Hematopoietic multipotent progenitor cell treated with erythropoietin and hydrocortisone succinate and interleukin-3 and kit ligand, for 4 days (in vitro differentiated cells): ENCODE measurements at regions not wholly inside any gene's neighbourhood (a gene's known extent, or its start where the extent isn't known, plus 50 kb on each side); places are given as distances from the start of the nearest gene placed in this dataset.

Experiments
- DNase-seq: peaks from one replicate; pipeline ENCODE4 v3.0.0-alpha.2; 2015

GRCh38 chr1:188364927-188365449 lies 1536.2 kb downstream of the PLA2G4A start:
- no peak for DNase-seq

GRCh38 chr1:188365874-188366273 lies 1537.1 kb downstream of the PLA2G4A start:
- no peak for DNase-seq

GRCh38 chr1:188367661-188368060 lies 1538.9 kb downstream of the PLA2G4A start:
- DNase-seq, result no peak

GRCh38 chr1:188371295-188371806 lies 1542.6 kb downstream of the PLA2G4A start:
- no peak for DNase-seq

GRCh38 chr1:188372821-188373220 lies 1544.1 kb downstream of the PLA2G4A start:
- peak; percentile 10 for DNase-seq

- no peak for DNase-seq
Observed at GRCh38 chr1:188382851-188383250, 1554.1 kb downstream of the PLA2G4A start.

- no peak for DNase-seq
Observed at GRCh38 chr1:188386161-188386560, 1557.4 kb downstream of the PLA2G4A start.

- DNase-seq, result no peak
Observed at GRCh38 chr1:188386666-188387065, 1557.9 kb downstream of the PLA2G4A start.

GRCh38 chr1:188394677-188395076 lies 1565.9 kb downstream of the PLA2G4A start:
- no peak for DNase-seq

- peak; percentile 57 for DNase-seq
Observed at GRCh38 chr1:188397521-188397920, 1568.8 kb downstream of the PLA2G4A start.

- DNase-seq, result peak; percentile 80
Observed at GRCh38 chr1:188402986-188403385, 1574.2 kb downstream of the PLA2G4A start.

- no peak for DNase-seq
Observed at GRCh38 chr1:188406636-188407035, 1577.9 kb downstream of the PLA2G4A start.

GRCh38 chr1:188420177-188420576 lies 1591.4 kb downstream of the PLA2G4A start:
- DNase-seq, result no peak

GRCh38 chr1:188423073-188423472 lies 1594.3 kb downstream of the PLA2G4A start:
- peak; percentile 42 for DNase-seq

- no peak for DNase-seq
Observed at GRCh38 chr1:188424176-188424575, 1595.4 kb downstream of the PLA2G4A start.

- DNase-seq, result no peak
Observed at GRCh38 chr1:188425687-188426086, 1596.9 kb downstream of the PLA2G4A start.

- no peak for DNase-seq
Observed at GRCh38 chr1:188426561-188426960, 1597.8 kb downstream of the PLA2G4A start.

- DNase-seq, result peak; percentile 50
Observed at GRCh38 chr1:188427642-188428041, 1598.9 kb downstream of the PLA2G4A start.

- DNase-seq, result peak; percentile 40
Observed at GRCh38 chr1:188429386-188429785, 1600.6 kb downstream of the PLA2G4A start.

GRCh38 chr1:188432427-188432826 lies 1603.7 kb downstream of the PLA2G4A start:
- DNase-seq, result no peak

- DNase-seq, result no peak
Observed at GRCh38 chr1:188433425-188433824, 1604.7 kb downstream of the PLA2G4A start.

- DNase-seq, result no peak
Observed at GRCh38 chr1:188444526-188444925, 1615.8 kb downstream of the PLA2G4A start.

- DNase-seq, result no peak
Observed at GRCh38 chr1:188462837-188463236, 1634.1 kb downstream of the PLA2G4A start.

- peak; percentile 4 for DNase-seq
Observed at GRCh38 chr1:188463919-188464318, 1635.2 kb downstream of the PLA2G4A start.

- DNase-seq, result peak; percentile 68
Observed at GRCh38 chr1:188466539-188466938, 1637.8 kb downstream of the PLA2G4A start.
